Fibroblast of gingiva (primary cell): ENCODE measurements at regions not wholly inside any gene's neighbourhood (a gene's known extent, or its start where the extent isn't known, plus 50 kb on each side); places are given as distances from the start of the nearest gene placed in this dataset.

Experiments
- DNase-seq: peaks from one replicate; pipeline ENCODE4 v3.0.0-alpha.2; 2011; ENCODE audit warnings: low read depth

- DNase-seq, result no peak
These were observed 204.4 kb upstream of the PMEPA1 start for GRCh38 chr20:57914205-57914604.

- DNase-seq, result no peak
These were observed 203.5 kb upstream of the PMEPA1 start for GRCh38 chr20:57913156-57913930.

- DNase-seq, result no peak
These were observed 202.4 kb upstream of the PMEPA1 start for GRCh38 chr20:57912227-57912582.

- DNase-seq, result no peak
These were observed 201.9 kb upstream of the PMEPA1 start for GRCh38 chr20:57911512-57912226.

GRCh38 chr20:57910716-57911115 lies 200.9 kb upstream of the PMEPA1 start:
- no peak for DNase-seq

- DNase-seq, result no peak
These were observed 200.0 kb upstream of the PMEPA1 start for GRCh38 chr20:57909763-57910331.

GRCh38 chr20:57908704-57909630 lies 199.2 kb upstream of the PMEPA1 start:
- no peak for DNase-seq

GRCh38 chr20:57908226-57908625 lies 198.4 kb upstream of the PMEPA1 start:
- no peak for DNase-seq

GRCh38 chr20:57907131-57908000 lies 197.6 kb upstream of the PMEPA1 start:
- no peak for DNase-seq

GRCh38 chr20:57905448-57905847 lies 195.6 kb upstream of the PMEPA1 start:
- no peak for DNase-seq

GRCh38 chr20:57904314-57905105 lies 194.7 kb upstream of the PMEPA1 start:
- DNase-seq, result no peak

- peak; percentile 13 for DNase-seq
These were observed 192.7 kb upstream of the PMEPA1 start for GRCh38 chr20:57902473-57902872.

- DNase-seq, result no peak
These were observed 191.7 kb upstream of the PMEPA1 start for GRCh38 chr20:57901526-57901925.

GRCh38 chr20:57900226-57900905 lies 190.6 kb upstream of the PMEPA1 start:
- no peak for DNase-seq

- no peak for DNase-seq
These were observed 189.7 kb upstream of the PMEPA1 start for GRCh38 chr20:57899554-57899953.

GRCh38 chr20:57898332-57898731 lies 188.5 kb upstream of the PMEPA1 start:
- no peak for DNase-seq

- DNase-seq, result no peak
These were observed 188.1 kb upstream of the PMEPA1 start for GRCh38 chr20:57897891-57898290.

GRCh38 chr20:57897156-57897874 lies 187.5 kb upstream of the PMEPA1 start:
- DNase-seq, result no peak

- DNase-seq, result no peak
These were observed 186.7 kb upstream of the PMEPA1 start for GRCh38 chr20:57896563-57896962.
